Fibroblast of gingiva (primary cell): ENCODE measurements at regions not wholly inside any gene's neighbourhood (a gene's known extent, or its start where the extent isn't known, plus 50 kb on each side); places are given as distances from the start of the nearest gene placed in this dataset.
"Not testable (repeated sequence)": the region's sequence is repeated elsewhere in the genome, so short reads cannot be mapped to it uniquely, and the experiment has no call there.

Experiments used
- DNase-seq: peaks from one replicate; pipeline ENCODE4 v3.0.0-alpha.2; 2011; ENCODE audit warnings: low read depth

DNA sequence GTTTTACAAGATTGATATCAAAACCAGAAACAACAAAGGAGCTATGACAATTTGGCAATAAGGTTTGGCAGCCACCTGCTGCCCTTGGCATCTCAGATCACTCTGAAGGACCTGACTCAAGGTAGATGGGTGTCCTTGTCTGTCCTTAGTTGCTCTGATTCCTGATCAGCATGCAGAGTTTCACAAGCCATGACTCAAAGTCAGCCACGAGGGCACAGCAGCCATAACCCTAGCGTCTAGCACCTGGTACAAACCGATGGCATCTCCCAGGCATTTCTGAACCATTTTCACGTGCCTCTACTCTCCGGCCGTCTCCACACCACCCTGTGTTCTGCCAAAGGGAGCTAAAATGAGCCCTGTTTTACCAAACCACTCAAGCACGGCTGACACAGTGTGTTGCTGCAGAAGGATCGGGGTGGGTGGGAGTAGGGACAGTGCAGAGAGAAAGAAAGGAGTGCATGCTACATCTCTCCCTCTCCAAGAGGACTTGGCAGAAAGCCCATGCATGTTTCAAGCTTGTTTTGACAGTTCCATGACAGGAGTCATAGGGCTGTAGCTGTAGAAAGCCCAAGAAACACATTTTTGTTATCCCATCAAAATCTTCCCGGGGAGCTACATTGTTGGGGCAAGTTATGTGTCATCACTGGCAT lies 297.3 kb downstream of the ABCC12 start:
- no peak for DNase-seq

DNA sequence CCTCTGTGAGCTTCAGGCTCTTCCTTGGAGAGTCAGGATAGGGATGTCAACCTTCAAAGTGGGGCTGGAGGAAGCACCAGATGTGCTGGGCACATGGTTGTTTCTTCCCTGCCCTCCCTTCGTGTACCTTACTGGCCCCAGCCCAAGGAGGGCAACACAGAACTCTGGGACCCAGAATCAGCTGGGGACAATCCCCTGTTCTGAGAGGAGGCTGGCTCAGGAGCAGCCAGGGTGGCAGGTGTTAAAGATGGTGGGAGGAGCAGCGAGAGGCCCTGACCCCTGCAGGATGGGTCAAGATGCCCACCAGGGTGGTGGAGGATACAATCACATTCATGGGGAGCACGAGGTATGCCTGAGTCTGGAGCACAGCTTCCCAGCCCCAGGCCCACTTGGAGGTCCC lies 300.4 kb downstream of the ABCC12 start:
- no peak for DNase-seq

DNA sequence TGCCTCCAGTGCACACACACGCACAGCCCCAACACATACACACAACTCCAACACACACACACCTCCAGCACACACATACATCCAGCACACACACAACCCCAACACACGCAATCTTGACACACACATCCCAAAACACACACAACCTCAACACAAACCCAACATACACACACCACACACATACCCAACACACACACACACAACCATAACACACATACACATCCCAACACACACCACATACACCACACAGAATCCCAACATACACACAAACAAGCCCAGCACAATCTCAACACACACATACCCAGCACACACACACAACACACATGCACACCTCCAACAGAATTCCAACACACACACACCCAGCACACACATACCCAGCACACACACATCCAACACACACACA lies 301.1 kb downstream of the ABCC12 start:
- no peak for DNase-seq

DNA sequence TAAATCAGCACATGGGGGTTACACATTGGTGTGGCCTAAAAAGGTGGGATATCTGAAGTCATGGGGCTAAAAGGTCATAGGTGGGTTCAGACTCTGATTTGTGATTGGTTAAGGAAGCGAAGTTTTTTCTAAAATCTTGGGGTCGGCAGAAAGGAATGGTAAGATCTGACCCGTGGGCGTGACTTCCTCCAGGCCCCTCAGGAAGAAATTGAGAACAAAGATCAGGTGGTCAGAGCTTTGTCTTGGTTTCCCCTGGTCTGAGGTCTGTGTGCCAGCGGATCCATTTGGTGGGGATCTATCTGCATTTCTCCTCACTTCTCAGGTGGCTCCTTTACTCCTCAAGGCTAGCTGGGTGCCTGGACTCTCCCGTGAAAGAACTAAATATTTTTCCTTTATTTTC lies 302.8 kb downstream of the ABCC12 start:
- DNase-seq: no peak

DNA sequence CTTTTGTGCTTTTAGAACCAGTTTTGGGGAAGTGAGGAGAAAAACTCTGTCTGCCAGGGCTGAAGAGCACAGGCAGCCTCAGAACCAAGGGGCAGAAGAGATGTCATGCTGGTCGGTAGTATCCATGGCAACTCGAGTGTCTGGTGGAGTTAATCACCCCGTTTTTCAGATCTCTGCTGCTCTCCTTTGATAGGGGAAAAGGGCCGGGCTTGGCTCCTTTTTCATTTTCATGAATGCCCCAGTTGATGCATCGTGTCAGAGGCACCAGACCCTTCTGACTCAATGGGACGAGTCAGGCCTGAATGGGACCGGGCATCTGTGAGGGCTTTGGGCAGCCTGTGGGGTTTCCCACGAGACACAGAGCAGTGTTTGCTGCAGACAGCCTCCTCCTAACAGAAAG lies 304.6 kb downstream of the ABCC12 start:
- DNase-seq: no peak

DNA sequence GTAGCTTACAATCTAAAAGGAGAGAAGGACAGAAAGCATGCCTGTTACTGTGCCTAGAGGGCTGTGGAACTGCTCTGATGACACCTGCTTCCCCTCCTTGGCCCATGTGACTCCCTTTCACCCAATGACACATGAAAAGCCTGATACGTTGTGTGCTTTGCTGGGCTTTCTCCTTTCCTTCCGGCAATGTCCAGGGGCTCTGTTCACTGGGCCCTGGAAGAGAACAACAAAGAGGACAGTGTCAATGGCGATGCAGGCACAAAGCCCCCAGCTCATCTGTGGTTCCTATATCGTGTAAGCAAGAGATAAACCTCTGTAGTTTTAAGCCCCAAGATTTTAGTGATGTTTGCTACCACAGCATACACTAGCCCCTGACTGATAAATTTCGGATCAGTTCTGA lies 306.1 kb downstream of the ABCC12 start:
- DNase-seq: no peak

DNA sequence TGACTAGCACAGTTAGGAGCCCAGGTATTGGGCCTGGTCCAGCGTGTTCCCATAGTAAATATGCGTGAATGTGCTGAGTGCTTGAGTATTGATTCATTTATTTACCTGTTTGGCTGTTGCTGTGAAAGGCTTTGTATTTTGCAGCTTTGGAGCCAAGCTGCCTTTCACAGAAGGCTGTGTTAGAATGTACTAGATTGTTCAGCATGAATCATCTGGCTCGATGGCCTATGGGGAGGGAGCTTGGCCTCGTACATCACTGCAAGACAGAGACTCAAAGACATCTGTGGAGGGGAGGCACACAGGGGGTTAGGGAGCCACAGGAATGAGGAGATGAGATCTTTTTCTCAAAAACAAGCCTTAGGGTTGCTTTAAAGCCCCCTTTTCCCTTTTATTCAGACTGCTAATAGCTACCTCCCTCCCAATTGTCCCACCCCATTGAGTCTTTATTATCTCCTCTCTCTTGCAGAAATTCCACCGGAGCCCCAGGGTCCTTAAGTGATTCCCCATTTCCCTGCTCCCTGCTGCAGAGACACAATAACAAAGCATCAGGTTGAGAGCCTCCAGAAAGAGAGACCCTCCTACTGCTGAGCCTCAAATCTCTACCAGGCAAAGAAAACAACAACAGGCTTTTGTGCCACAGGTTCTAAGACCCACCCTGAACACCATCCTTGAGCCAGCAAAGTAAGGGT lies 307.2 kb downstream of the ABCC12 start:
- DNase-seq: no peak

DNA sequence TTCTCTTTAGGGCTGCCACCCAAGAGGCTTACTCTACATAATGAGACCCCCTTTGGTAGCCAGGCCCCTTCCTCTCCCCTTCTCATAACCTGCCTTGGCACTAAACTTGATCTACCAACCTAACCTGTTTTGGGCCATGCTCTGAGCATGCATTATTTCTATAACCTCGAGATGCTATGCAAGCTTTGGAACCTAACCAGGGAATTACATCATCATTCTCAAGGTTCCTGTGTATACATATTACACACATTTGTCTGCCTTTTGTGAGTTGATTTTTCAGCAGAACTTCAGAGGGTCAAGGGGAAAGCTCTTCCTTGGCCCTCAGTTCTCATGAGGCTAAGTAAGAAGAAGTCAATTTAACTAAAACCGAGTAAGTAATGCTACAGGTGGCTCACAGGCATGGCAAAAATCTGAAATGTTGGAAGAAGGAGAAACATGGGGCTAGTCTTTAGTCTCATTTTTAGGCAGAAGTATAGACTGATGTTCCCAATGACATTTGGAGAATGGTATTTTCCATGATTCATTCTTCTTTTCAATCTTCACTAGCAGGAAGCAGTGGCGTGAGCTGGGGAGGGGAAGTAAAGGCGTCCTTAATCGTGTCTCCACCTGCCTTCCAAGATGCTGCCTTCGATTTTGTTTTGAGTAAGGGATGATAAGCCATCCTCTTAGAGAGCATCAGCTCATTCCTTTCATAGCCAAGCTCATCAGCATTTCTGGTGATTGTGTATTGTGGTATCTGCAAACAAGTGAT lies 308.4 kb downstream of the ABCC12 start:
- DNase-seq: no peak

DNA sequence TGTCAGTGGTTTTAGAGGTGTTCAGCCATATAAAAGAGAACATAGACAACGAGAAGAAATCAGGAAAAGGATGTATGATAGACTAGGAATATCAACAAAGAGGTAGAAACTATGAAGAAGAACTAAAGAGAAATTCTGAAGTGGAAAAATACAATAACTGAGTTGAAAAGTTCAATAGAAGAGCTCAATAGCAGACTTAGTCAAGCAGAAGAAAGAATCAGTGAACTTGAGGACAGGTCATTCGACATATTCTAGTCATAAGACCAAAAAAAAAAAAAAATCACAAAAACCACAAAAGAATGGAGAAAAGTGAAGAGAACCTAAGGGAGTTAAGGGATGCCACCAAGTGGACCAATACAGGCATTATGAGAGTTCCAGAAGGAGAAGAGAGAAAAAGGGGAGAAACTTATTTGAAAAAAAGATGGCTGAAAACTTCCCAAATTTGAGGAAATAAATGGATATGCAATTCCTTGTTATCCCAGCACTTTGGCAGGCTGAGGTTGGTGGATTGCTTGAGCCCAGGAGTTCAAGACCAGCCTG lies 321.2 kb downstream of the ABCC12 start:
- DNase-seq: no peak

DNA sequence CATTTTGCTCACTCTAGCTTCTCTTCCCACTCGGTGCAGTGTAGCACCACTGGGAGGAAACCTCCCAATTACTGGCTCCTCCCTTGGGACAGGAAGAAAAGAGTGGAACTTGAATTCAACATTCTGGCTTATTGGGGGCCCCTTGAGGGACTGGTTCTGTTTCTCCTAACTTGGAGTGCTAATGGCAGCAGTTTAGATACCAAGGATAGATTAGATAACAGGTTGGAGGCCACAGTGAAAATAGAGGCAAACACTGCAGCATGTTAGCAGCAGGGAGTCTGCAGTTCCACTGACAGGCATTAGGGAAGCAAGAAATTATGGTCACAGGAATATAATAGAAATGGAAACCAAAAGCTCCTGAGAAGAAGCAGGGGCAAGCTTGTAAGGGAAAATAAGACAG lies 322.0 kb downstream of the ABCC12 start:
- no peak for DNase-seq

DNA sequence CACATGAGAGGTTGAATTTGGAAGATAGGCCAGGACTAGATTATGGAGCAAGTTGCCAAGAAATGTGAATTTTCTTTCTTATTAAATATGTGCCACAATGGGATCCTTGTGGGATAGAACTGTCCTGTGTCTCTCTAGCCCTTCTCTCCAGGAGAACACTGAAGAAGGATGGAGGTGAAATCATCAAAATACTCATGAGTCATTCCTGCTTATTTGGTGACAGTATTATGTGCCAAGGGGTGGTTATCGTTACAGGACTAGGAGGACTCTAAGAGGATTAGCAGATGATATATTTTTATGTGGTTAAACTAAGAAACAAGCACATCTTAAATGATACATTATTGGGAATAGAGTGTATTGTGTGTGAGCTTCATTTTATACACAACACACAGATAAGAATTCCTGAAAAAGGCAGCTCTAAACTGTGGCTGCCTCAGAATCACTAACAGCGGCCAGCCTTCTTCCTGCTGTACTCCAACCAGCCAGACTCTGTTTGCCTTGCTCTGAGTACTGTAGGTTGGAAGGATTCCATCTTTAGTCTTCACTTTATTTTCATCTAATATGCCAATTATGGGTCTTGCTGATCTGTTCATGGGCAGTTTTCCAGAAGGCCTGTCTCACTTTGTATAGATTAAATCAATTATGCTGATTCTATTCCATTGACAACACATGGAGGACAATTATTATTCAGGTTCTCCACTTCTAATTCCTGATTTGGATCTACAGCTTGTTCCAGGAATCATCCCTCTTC lies 325.8 kb downstream of the ABCC12 start:
- DNase-seq: no peak

DNA sequence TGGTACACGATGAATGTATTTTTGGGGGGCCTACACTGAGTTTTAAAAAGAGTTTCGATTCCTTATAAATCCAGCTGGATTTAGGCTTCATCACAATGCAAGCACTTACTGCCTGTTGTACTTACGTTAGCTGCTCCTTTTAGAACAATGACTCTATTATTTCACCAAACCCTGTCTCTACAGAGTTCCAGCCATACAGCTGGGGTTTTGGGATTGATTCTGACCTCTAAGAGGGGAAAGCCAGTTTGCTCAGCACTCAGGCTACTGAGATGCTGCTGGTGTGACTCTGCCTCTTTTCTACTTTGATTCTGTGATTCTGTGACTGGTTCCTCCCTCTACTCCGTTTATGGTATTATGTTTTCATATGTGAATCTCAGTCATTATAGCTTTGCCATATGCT lies 329.7 kb downstream of the ABCC12 start:
- DNase-seq: no peak

DNA sequence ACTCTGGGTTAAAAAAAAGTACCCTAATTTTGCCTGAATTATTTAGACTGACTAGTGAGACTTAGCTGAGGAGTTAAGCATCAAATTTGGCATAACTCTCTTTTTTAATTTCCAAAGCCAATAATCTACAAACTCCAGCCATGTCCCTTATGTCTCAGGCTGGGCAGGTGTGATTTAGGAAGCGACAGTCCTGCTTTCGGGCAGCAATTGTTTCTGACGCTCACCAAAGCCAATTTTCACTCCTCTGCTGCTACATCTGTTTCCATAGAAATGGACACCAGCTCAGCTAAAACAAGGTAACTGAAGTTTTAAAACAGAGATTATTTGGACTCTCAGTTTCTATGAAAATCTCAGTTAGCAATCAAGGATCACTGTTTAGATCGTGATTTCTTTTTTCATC lies 338.7 kb downstream of the ABCC12 start:
- no peak for DNase-seq

DNA sequence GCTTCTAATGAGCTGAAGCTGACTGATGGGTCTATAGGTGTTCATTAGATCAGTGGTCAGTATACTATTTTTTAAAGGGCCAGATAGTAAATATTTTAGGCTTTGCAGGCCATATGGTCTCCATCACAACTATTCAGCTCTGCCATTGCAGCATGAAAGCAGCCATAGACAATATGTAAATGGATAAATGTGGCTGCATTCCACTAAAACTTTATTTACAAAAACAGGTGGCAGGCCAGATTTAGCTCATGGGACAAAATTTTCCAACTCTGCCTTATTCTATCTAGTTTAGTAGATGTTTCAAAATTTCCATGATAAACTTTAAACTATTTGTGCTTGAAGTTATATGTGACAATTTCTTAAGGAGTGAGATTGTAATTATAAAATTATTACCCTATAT lies 339.3 kb downstream of the ABCC12 start:
- DNase-seq: no peak

DNA sequence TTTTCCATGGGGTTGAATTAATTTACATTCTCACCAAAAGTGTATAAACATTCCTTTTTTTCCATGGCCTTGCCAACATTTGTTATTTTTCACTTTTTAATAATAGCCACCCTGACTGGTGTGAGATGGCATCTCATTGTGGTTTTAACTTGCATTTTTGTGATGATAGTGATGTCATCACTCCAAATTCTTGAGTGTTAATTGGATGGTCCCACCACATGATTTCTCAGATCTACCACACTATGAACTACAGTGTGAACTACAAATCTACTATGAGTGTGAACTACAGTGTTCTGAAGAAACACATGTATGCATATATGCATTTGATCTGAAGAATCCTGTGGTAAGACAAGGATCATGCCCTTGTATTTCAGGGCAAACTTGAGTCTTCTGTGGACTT lies 340.1 kb downstream of the ABCC12 start:
- no peak for DNase-seq

DNA sequence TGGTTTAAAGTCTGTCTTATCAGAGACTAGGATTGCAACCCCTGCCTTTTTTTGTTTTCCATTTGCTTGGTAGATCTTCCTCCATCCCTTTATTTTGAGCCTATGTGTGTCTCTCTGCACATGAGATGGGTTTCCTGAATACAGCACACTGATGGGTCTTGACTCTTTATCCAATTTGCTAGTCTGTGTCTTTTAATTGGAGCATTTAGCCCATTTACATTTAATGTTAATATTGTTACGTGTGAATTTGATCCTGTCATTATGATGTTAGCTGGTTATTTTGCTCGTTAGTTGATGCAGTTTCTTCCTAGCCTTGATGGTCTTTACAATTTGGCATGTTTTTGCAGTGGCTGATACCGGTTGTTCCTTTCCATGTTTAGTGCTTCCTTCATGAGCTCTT lies 344.0 kb downstream of the ABCC12 start:
- DNase-seq: not testable (repeated sequence)

DNA sequence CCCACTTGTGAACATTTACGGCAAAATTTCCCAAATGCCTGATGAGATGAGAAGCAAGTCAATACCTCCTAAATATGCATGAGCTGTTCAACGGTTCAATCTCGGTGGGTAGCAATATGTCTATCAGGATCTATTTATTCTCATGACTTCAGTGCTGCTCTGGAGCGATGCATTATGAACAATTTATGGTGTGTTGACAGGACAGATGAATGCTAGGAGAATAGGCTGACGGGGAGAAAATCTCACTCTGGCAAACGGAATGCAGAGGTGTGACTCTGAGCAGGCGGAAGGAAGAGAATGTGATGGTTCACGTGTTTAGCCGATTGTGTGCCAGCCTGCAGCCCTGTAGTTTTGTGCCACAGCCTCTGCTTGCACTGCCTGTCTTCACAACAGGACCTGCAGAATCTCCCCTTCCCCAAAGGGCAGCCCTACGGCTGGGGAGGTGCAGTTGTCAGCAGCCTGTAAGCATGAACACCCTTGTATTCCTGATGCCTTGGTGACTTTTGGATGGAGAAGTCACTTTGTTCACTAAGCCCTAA lies 345.2 kb downstream of the PHKB start:
- no peak for DNase-seq

DNA sequence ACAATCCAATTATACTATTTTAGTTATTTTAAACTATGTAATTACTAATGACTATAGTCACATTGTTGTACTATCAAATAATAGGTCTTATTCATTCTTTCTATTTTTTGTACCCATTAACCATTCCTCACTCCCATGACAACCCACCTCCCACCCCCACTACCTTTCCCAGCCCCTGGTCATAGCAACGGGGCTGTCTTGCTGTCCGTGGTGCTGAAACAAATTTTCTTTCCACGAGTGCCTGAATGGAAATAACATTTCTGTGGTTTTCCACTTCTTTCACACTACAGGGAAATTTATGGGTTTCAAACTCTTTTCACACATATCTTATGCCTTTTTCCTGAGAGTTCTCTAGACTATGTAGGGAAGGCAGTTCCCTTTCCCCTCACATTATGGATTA lies 326.6 kb downstream of the PHKB start:
- no peak for DNase-seq

DNA sequence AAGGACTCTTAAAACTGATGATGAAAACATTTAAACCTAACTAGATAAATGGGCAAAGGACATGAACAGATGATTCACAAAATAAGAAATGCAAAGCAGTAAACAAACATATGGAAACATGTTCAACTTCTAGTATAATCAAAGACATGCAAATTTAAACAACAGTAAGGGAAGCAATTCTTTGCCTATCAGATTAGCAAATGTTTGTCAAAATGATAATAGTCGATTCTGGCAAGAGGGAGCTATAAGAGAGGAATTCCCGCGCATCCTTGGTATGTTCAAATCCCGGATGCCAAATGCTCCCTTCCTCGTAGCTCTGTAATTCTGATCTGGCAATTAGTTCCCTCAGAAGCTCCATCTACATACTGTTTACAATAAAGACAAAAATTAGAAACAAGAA lies 320.5 kb downstream of the PHKB start:
- no peak for DNase-seq

DNA sequence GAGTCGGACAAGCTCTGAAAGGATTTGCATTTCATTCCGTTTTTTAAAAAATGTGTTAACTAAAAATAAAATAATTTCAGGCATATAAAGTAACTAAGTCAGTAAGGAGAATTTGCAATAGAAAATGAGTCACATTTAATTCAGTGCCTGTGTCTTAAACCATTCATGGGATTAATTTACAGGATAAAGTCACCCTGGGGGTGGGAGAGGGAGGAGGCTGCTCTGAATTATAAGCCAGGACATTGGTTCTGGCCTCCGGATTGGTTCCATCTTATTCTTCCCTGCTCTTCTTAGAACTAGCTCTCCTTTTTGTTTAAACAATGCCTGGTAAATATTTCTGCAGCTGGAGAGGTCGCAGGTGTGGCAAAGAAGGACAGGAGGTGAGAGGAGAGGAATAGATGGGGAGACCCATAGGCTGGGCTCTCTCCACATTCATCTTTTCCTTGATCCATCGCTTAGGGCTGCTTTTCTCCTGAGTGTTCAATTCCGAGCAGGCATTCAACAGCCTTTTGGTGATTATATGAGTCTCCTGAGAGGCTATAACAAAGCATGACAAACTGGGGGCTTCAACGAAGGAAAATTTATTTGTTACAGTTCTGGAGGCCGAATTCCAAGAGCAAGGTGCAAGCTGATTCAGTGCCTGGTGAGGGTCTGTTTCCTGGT lies 319.2 kb downstream of the PHKB start:
- DNase-seq: no peak

DNA sequence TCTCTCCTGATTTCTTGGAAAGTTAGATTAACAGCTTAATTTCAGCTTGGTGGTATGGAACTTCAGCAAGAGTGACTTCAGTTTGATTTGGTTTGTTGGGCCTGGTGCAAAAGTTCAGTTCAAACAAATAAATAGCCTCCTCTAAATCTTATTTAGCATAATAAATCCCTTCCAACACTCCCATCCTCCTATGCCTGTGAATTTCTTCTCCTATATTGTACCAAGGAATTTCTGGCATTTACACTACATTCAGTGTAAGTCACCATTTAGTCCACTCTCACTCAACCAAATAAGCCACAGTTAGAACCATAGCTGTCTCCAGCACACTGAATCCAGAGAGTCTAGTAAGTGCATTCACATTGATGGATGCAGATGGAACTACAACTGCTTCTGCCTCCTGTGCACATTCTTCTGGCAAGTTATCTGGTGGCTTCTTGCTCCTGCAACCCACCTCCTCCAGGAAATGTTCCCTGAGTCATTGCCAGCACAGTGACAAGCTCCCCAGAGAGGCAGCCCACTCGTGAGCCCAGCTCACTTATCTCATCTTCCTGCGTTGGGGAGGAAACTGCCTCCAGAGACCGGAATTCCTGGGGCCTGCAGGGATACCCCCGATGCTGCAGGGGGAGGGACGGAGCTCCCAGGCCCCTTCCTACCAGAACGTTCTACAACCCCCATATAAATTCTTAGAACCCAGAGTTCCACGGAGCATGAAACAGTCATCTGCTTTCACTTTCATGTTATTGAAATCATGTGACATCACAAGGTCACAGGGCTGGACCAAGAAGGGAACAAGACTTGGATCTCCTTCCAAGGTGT lies 318.3 kb downstream of the PHKB start:
- DNase-seq: no peak
